IMR-90 (cell line): ENCODE measurements at regions not wholly inside any gene's neighbourhood (a gene's known extent, or its start where the extent isn't known, plus 50 kb on each side); places are given as distances from the start of the nearest gene placed in this dataset.

Experiments
- BHLHE40 ChIP-seq: fragments of 150-350 bp; IDR thresholded peaks from 2 replicates; pipeline ENCODE4 v1.6.1; 2016; ENCODE audit warnings: mild to moderate bottlenecking, low read depth, low read length
- CEBPB ChIP-seq: IDR thresholded peaks from 2 replicates; pipeline ENCODE4 v1.6.1; 2012; ENCODE audit warnings: low read depth, low read length, improper control_type of control experiment
- CHD1 ChIP-seq: IDR thresholded peaks from 2 replicates; pipeline ENCODE4 v1.6.1; 2012; ENCODE audit warnings: low read depth, low read length, improper control_type of control experiment
- FOS ChIP-seq: fragments of 150-350 bp; IDR thresholded peaks from 2 replicates; pipeline ENCODE4 v1.6.1; 2016; ENCODE audit warnings: low read depth, low read length
- MAZ ChIP-seq: IDR thresholded peaks from 2 replicates; pipeline ENCODE4 v1.6.1; 2012; ENCODE audit warnings: low read depth, mild to moderate bottlenecking, low read length, improper control_type of control experiment, moderate library complexity, borderline replicate concordance
- MXI1 ChIP-seq: IDR thresholded peaks from 2 replicates; pipeline ENCODE4 v1.6.1; 2012; ENCODE audit warnings: low read depth, mild to moderate bottlenecking, low read length, moderate library complexity, borderline replicate concordance
- NFE2L2 ChIP-seq: fragments of 150-350 bp; IDR thresholded peaks from 2 replicates; pipeline ENCODE4 v1.6.1; 2016; ENCODE audit warnings: low read depth, mild to moderate bottlenecking, low read length
- POLR2A ChIP-seq: IDR thresholded peaks from 2 replicates; pipeline ENCODE4 v1.6.1; 2012; ENCODE audit warnings: mild to moderate bottlenecking, low read depth, low read length
- RFX5 ChIP-seq: IDR thresholded peaks from 2 replicates; pipeline ENCODE4 v1.8.0; 2012; ENCODE audit warnings: low read depth, mild to moderate bottlenecking, low read length, moderate library complexity
- SMC3 ChIP-seq: fragments of 150-350 bp; IDR thresholded peaks from 2 replicates; pipeline ENCODE4 v1.6.1; 2016; ENCODE audit warnings: low read depth, mild to moderate bottlenecking, antibody characterized with exemption, low read length, moderate library complexity
- TF ChIP-seq, protein P1 (sequence below): conservative IDR thresholded peaks from 2 replicates; pipeline ENCODE4 v1.5.1; 2012; ENCODE audit warnings: mild to moderate bottlenecking, low read depth, low read length, improper control_type of control experiment
- TF ChIP-seq, protein P2 (sequence below): fragments of 150-350 bp; IDR thresholded peaks from 2 replicates; pipeline ENCODE4 v1.6.1; 2016; ENCODE audit warnings: low read depth, mild to moderate bottlenecking, low read length, moderate library complexity, borderline replicate concordance

- peak; percentile 77; the same call in 1 of the 2 replicates for TF ChIP-seq BHLHE40
- no peak for TF ChIP-seq POLR2A
- TF ChIP-seq, protein P1, sequence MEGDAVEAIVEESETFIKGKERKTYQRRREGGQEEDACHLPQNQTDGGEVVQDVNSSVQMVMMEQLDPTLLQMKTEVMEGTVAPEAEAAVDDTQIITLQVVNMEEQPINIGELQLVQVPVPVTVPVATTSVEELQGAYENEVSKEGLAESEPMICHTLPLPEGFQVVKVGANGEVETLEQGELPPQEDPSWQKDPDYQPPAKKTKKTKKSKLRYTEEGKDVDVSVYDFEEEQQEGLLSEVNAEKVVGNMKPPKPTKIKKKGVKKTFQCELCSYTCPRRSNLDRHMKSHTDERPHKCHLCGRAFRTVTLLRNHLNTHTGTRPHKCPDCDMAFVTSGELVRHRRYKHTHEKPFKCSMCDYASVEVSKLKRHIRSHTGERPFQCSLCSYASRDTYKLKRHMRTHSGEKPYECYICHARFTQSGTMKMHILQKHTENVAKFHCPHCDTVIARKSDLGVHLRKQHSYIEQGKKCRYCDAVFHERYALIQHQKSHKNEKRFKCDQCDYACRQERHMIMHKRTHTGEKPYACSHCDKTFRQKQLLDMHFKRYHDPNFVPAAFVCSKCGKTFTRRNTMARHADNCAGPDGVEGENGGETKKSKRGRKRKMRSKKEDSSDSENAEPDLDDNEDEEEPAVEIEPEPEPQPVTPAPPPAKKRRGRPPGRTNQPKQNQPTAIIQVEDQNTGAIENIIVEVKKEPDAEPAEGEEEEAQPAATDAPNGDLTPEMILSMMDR, result no peak
- no peak for TF ChIP-seq MXI1
- TF ChIP-seq FOS, result no peak
- no peak for TF ChIP-seq RFX5
- TF ChIP-seq CEBPB, result no peak
- TF ChIP-seq NFE2L2, result no peak
- TF ChIP-seq CHD1, result no peak
- TF ChIP-seq, protein P2, sequence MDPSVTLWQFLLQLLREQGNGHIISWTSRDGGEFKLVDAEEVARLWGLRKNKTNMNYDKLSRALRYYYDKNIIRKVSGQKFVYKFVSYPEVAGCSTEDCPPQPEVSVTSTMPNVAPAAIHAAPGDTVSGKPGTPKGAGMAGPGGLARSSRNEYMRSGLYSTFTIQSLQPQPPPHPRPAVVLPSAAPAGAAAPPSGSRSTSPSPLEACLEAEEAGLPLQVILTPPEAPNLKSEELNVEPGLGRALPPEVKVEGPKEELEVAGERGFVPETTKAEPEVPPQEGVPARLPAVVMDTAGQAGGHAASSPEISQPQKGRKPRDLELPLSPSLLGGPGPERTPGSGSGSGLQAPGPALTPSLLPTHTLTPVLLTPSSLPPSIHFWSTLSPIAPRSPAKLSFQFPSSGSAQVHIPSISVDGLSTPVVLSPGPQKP, result no peak
- TF ChIP-seq MAZ, result no peak
- no peak for TF ChIP-seq SMC3
Measured at GRCh38 chr4:19831644-19832285, 419.9 kb upstream of the SLIT2 start.
